GM13977 (cell line): ENCODE measurements at regions not wholly inside any gene's neighbourhood (a gene's known extent, or its start where the extent isn't known, plus 50 kb on each side); places are given as distances from the start of the nearest gene placed in this dataset.
"Not testable (repeated sequence)": the region's sequence is repeated elsewhere in the genome, so short reads cannot be mapped to it uniquely, and the experiment has no call there.

Experiments used
- DNase-seq: peaks from one replicate; pipeline ENCODE4 v3.0.0; 2012; ENCODE audit warnings: low spot score
- CTCF ChIP-seq: IDR thresholded peaks from 2 replicates; pipeline ENCODE4 v1.5.1; 2012; ENCODE audit warnings: mild to moderate bottlenecking, control low read depth; ENCODE audit not compliant: insufficient read depth; ENCODE audit errors: extremely low read depth, missing control alignments
- in situ Hi-C: fragments of 300-500 bp; cut with MboI; formaldehyde crosslinking; loops from one replicate; pipeline ENCODE4 v1.12.0; 2022; ENCODE audit warnings: low sequenced_read_pairs, low pct_unique_long_range_greater_than_20kb, mixed read lengths, inconsistent platforms; ENCODE audit not compliant: unreplicated experiment

- TF ChIP-seq CTCF = no peak
- in situ Hi-C loops = no loop called here
- DNase-seq = no peak
Measured at GRCh38 chr2:71962350-71962749, 185.3 kb downstream of the CYP26B1 start.

DNA sequence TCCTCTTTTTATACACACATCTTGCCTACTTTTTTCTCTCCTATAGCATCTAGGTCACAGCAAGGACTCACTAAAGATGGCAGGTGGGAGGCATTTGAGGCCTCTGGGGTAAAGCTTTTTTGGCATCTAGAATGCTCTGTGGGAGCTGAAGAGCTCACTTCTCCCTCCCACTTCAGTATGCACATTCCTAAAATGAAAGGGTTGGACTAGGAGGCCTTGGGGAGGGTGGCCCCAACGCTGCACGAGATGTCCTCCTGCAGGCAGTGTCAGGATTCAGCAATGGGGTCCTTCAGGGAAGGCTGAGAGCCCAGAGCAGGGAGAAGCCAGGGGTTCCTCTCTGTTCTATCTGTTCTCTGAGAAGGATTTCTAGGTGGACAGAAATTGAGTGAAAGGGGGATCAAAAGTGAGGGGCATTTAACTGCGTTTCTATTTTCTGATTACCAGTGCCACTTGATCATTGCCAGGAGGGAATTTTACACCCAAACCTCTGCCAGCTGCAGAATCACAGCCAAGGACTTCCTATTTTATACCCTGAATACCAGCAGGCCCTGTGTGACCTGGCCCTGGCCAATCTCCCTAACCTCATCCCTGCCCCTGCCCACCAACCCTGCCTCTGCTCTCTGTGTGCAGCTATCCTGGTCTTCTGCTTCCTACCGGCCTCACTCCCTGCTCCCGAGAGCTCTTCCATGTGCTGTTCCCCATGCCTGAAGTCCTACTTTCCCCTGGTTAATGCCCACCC lies 186.2 kb downstream of the CYP26B1 start:
- in situ Hi-C loops = no loop called here
- no peak for TF ChIP-seq CTCF
- DNase-seq = no peak

- DNase-seq = no peak
- TF ChIP-seq CTCF = no peak
- in situ Hi-C loops = no loop called here
Measured at GRCh38 chr2:71959494-71959893, 188.2 kb downstream of the CYP26B1 start.

- DNase-seq, in situ Hi-C loops: not testable (repeated sequence)
Measured at GRCh38 chr2:71958426-71958825, 189.2 kb downstream of the CYP26B1 start.

GRCh38 chr2:71952572-71953188 lies 195.0 kb downstream of the CYP26B1 start:
- in situ Hi-C loops = no loop called here
- TF ChIP-seq CTCF = no peak
- no peak for DNase-seq

DNA sequence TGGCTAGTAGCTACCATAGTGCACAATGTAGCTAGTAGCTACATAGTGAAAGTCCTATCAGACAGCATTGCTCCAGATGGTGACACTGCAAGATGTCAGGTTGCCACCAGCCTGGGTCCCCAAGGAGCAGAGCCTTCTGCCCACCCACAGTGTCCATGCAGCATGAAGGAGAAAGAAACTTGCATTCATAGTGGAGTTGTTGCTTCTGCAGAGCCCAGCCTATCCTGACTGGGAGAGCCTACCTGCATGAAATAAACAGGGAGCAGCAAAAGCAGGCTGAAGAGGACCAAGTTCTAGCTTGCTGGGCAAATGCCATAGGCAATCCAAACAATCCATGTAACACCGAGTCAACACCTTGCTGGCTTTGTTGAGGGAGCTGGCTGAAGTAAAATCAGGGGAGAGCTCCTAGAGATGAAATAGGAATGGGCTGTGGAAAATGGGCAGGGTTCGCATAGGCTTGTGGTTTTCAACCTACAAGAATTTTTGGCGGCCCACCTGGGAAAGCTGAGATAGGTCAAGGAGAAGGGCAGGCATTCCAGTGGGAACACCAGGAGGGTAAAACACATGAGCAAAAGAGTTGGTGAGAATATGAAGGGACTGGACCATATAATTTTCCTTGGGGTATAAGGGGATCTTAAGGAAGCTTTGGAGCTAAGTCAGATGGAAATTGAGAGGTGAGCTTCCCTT lies 195.8 kb downstream of the CYP26B1 start:
- no peak for TF ChIP-seq CTCF
- DNase-seq = no peak
- in situ Hi-C loops = no loop called here

DNA sequence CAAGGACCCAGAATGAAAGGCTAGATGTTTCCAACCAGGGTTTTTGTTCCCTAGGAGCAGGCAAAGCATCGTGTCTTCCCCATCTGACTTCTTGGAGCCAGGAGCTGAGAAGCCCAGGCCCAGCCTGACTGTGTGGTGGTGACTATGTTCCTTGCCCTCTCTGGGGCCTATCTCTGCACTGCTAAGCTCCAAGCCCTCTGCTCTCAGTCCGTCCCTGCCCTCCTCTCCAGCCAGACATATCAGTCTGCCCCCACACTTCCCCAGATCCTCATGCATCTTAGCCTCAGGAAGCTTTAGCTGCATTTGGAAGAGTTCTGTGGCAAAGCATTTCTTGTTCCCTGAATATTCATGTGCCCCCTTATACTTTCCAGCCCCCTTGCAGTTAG lies 196.6 kb downstream of the CYP26B1 start:
- in situ Hi-C loops = no loop called here
- no peak for DNase-seq
- no peak for TF ChIP-seq CTCF
